ENCODE measurements at regions not wholly inside any gene's neighbourhood (a gene's known extent, or its start where the extent isn't known, plus 50 kb on each side); places are given as distances from the start of the nearest gene placed in this dataset.
A peak's percentile ranks its signal among the peaks of the same experiment; 100 is the strongest.
"Not testable (repeated sequence)": the region's sequence is repeated elsewhere in the genome, so short reads cannot be mapped to it uniquely, and the experiment has no call there.

GRCh38 chr9:62837254-62837911 lies 1647.5 kb downstream of the SPATA31A7 start:
- DNase-seq: not testable (repeated sequence)

GRCh38 chr9:62838024-62838718 lies 1648.3 kb downstream of the SPATA31A7 start:
- DNase-seq: peak; percentile 77

- DNase-seq: not testable (repeated sequence)
These were observed 1649.3 kb downstream of the SPATA31A7 start for GRCh38 chr9:62839168-62839567.

- DNase-seq: not testable (repeated sequence)
These were observed 1653.3 kb downstream of the SPATA31A7 start for GRCh38 chr9:62843145-62843544.

- DNase-seq: not testable (repeated sequence)
These were observed 1654.0 kb downstream of the SPATA31A7 start for GRCh38 chr9:62843706-62844290.

- not testable (repeated sequence) for DNase-seq
These were observed 1654.9 kb downstream of the SPATA31A7 start for GRCh38 chr9:62844681-62845185.

- not testable (repeated sequence) for DNase-seq
These were observed 1658.4 kb downstream of the SPATA31A7 start for GRCh38 chr9:62848258-62848657.

- DNase-seq: not testable (repeated sequence)
These were observed 1660.2 kb downstream of the SPATA31A7 start for GRCh38 chr9:62849991-62850390.

- DNase-seq: not testable (repeated sequence)
These were observed 1667.4 kb downstream of the SPATA31A7 start for GRCh38 chr9:62857280-62857679.

GRCh38 chr9:62858240-62858639 lies 1668.4 kb downstream of the SPATA31A7 start:
- DNase-seq: not testable (repeated sequence)

- not testable (repeated sequence) for DNase-seq
These were observed 1671.4 kb downstream of the SPATA31A7 start for GRCh38 chr9:62860939-62861860.

- DNase-seq: not testable (repeated sequence)
These were observed 1672.3 kb downstream of the SPATA31A7 start for GRCh38 chr9:62862180-62862579.

GRCh38 chr9:62863319-62863718 lies 1673.5 kb downstream of the SPATA31A7 start:
- not testable (repeated sequence) for DNase-seq

- DNase-seq: not testable (repeated sequence)
These were observed 1674.0 kb downstream of the SPATA31A7 start for GRCh38 chr9:62863867-62864266.

GRCh38 chr9:62864481-62865469 lies 1674.9 kb downstream of the SPATA31A7 start:
- DNase-seq: not testable (repeated sequence)

GRCh38 chr9:62869061-62869460 lies 1679.2 kb downstream of the SPATA31A7 start:
- not testable (repeated sequence) for DNase-seq

- DNase-seq: not testable (repeated sequence)
These were observed 1681.9 kb downstream of the SPATA31A7 start for GRCh38 chr9:62871765-62872164.

- DNase-seq: not testable (repeated sequence)
These were observed 1684.4 kb downstream of the SPATA31A7 start for GRCh38 chr9:62874213-62874612.

- not testable (repeated sequence) for DNase-seq
These were observed 1685.1 kb downstream of the SPATA31A7 start for GRCh38 chr9:62874745-62875599.

- DNase-seq: not testable (repeated sequence)
These were observed 1687.7 kb downstream of the SPATA31A7 start for GRCh38 chr9:62877552-62877951.

Data from fibroblast of skin of abdomen (primary cell).